Glomerular visceral epithelial cell (primary cell): ENCODE measurements at regions not wholly inside any gene's neighbourhood (a gene's known extent, or its start where the extent isn't known, plus 50 kb on each side); places are given as distances from the start of the nearest gene placed in this dataset.

ENCODE experiments used
- DNase-seq: peaks from one replicate; pipeline ENCODE4 v3.0.0-alpha.2; 2016; ENCODE audit errors: extremely low spot score

- no peak for DNase-seq
These were observed 54.7 kb upstream of the TPRG1 start for GRCh38 chr3:189117087-189117486.

- no peak for DNase-seq
These were observed 52.9 kb upstream of the TPRG1 start for GRCh38 chr3:189118896-189119295.

- DNase-seq: no peak
These were observed 51.8 kb upstream of the TPRG1 start for GRCh38 chr3:189119950-189120349.

- DNase-seq: no peak
These were observed 50.7 kb upstream of the TPRG1 start for GRCh38 chr3:189121092-189121491.
